ENCODE measurements at regions not wholly inside any gene's neighbourhood (a gene's known extent, or its start where the extent isn't known, plus 50 kb on each side); places are given as distances from the start of the nearest gene placed in this dataset.
A peak's percentile ranks its signal among the peaks of the same experiment; 100 is the strongest.
"Not testable (repeated sequence)": the region's sequence is repeated elsewhere in the genome, so short reads cannot be mapped to it uniquely, and the experiment has no call there.

GRCh38 chrX:141520750-141521149, 63.8 kb downstream of the SPANXA1 start:
- not testable (repeated sequence) for DNase-seq (ENCODE audit: low spot score)

DNA sequence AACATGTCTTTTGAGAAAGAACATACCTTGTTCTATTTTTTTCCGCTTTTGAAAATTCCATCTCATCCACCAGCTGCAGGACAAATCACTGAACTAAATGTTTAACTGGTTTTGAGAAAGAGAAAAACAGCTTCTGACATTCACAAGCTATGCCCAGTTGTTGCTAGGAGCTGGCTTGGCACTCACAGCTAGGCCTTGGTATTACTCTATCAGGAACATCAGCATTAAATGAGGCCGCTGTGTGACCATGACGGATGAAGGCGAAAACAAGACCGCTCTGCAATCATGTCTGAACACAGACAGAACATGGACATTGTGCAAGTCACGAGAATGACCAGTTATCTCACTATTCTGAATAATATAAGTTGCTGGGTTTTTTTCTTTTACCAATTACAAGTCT, 108.8 kb downstream of the SPANXA1 start:
- not testable (repeated sequence) for DNase-seq (ENCODE audit: low spot score)

DNA sequence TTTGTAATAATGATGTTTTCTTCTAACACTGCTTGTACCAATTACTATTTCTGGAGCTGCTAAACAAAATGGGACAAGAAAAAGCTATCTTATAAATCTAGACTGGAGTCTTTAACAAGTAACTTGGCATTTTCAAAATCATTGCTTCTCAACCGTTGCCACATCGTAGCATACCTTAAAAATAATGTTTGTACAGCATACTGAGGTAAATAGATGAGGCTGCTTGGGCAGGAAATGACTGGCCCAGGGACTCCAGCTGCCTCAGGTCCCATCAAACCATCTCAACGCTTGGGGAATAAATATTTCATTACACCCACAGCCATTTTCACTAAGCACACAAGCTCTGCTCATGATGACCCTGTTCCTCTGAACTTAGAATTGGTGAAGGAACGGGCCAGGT, 115.1 kb downstream of the SPANXA1 start:
- DNase-seq (ENCODE audit: low spot score) = no peak

DNA sequence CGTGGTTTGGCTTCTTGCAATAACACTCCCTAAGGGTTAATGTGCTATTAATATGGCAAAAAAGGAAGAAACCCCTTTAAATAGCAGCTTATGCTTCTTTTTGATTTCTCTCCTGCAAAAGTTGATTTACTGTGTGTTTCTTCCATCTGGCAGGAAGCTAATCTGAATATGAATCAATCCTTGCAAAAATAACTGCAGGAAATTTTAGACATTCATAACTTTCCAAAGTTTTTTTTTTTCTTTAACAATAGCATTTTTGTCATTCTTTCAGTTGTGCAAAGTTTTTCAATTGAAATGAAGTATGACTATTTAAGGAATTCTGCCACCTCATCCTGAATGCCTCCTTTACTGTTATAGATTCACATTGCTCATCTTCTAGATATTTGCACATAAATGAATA, 115.6 kb downstream of the SPANXA1 start:
- DNase-seq (ENCODE audit: low spot score) = peak; percentile 86

- DNase-seq (ENCODE audit: low spot score) = no peak
Observed at GRCh38 chrX:141467442-141467841, 117.1 kb downstream of the SPANXA1 start.

GRCh38 chrX:141455103-141455502, 129.4 kb downstream of the SPANXA1 start:
- DNase-seq (ENCODE audit: low spot score) = no peak

- DNase-seq (ENCODE audit: low spot score) = no peak
Observed at GRCh38 chrX:141443922-141444321, 140.6 kb downstream of the SPANXA1 start.

GRCh38 chrX:141439651-141440050, 144.9 kb downstream of the SPANXA1 start:
- no peak for DNase-seq (ENCODE audit: low spot score)

DNA sequence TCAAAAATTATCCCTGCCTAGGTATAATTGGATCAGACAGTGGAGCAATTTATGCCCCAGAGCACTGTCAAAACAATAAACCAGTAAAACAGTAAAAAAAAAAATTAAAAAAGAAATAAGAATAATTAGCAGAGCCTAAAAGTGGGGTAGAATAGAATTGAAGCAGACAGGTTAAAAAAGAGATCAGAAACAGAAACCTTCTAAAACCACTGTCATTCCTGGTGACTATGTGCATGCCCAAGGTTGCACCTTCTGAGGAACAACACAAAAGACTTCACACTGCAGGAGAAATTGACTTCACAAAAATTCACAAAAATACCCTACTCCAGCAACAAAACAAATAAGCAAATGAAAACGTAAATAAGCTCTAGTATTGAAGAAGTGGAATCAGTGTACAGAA, 168.6 kb downstream of the SPANXA1 start:
- no peak for DNase-seq (ENCODE audit: low spot score)

GRCh38 chrX:141405853-141406492, 163.7 kb upstream of the SPANXC start:
- peak; percentile 67 for DNase-seq (ENCODE audit: low spot score)

DNA sequence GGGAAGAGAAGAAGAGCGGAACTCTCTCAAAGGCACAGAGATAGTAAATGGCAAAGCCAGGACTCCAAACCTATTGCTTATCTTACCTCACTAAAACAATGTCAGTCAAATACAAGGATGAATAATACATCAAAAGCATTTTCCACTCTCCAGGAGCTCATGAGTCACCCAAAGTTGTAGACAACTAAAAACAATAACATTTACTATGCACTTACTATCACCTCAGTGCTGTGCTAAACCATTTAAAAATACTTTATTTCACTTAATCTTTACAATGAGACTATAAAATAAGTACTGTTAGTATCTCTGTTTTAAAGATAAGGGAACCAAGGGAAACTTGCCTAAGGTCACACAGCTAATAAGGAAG, 163.2 kb upstream of the SPANXC start:
- DNase-seq (ENCODE audit: low spot score) = peak; percentile 38

DNA sequence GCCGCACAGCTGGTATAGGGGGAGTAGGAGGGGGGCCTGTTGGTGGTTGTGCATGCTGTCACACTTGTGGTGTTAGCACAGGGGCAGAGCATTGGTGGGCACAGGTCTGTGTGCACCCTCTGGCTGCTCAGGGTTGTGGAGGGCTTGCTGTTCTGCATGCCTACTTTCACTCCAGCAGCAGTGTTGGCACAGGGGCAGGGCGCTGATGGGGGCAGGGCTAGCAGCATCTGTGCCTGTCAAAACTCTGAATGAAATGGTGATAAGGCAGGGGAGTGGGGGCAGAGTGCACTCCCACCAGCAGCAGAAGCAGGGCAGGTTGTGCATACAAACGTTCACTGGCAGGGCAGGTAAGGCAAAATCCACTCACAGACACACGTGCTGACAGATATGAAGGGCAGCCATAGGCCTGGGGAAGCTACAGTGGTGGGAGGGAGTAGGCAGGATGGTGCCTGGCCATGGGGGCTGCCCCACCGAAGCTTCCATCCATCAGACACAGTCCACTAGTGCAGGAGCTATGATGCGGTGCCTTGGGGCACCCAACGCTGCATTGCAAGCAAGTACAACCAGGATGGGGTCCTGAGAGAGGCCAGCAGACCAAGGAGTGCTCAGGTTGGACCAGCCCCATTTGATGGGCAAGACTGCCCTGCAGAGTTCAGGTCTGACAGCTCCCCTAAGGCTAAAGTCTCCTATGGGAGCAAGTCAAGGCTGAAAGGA, 160.7 kb upstream of the SPANXC start:
- DNase-seq (ENCODE audit: low spot score) = no peak

- DNase-seq (ENCODE audit: low spot score) = no peak
Observed at GRCh38 chrX:141396536-141396935, 154.2 kb upstream of the SPANXC start.

DNA sequence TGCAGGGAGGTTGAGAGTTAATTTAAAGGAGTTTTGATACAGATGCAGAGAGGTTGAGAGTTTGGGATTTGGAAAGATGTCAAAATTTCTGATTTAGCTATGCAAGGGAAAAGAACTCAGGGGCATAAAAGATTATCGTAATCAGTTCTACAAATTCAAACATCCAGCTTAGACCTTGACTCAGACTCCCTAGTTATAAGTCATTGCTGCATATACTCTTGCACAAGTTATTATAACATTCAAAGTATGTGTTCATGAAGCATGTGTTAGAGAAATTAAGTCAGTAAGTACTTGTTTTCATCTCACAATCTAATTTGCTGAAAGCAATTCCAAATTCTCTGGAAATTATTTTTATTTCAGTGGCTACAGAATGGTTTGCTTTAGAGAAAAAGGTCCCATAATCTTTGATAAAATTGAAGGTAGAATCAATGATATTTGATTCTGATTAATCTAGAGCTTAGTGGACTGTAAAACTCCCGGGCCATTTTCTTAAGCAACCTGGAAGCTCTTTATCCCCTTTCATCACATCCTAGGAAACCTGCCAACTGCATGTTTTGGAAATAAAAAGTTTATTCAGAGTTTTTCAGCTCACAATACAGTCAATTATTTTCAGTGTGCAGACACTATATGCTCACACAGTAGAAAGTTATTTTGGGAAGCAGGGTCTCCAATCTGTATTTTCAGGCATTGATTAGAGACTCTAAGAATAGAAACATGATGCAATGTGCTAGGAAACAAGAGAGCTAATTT, 132.9 kb upstream of the SPANXC start:
- DNase-seq (ENCODE audit: low spot score) = no peak

DNA sequence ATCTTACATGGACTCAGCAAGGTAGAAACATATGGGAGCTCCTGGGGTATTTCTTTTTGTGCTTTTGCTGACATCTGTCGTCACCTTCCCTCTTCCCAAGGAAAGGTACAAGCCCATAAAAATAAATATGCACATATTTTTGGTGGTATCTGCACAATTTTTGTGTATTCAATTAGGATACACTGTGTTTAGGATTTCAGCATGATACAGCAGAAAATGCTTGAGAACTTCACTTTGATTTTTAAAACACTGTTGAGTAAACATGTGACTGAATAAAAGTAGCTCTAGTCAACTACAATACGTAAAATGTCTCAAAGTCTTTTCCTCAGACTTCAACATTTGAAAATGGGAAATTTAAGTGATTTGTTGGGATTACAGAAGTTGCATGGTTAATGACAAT, 99.4 kb upstream of the SPANXC start:
- no peak for DNase-seq (ENCODE audit: low spot score)

GRCh38 chrX:141341341-141341740, 99.0 kb upstream of the SPANXC start:
- peak; percentile 48 for DNase-seq (ENCODE audit: low spot score)

DNA sequence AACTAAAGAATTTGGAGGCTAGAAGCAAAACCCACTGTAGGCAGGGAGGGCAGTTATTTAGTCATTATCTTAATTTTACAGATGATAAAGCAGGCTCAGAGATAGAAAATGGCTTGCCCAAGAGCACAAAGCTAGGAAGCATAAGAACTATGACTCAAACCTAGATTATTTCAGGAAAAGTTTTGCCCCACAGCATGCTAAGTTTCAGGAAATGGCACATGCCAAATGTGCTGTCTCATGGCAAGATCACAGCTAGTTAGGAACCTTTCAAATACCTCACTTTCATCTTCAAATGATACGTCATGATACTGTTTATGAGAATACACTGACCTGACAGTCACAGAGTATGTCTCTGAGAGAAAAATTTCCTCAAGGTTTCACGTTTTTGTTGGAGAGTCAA, 78.5 kb upstream of the SPANXC start:
- DNase-seq (ENCODE audit: low spot score) = no peak

- no peak for DNase-seq (ENCODE audit: low spot score)
Observed at GRCh38 chrX:141314441-141314840, 72.1 kb upstream of the SPANXC start.

- no peak for DNase-seq (ENCODE audit: low spot score)
Observed at GRCh38 chrX:141301017-141301416, 58.7 kb upstream of the SPANXC start.

All from kidney capillary endothelial cell (primary cell).